MCF 10A (cell line): ENCODE measurements at regions not wholly inside any gene's neighbourhood (a gene's known extent, or its start where the extent isn't known, plus 50 kb on each side); places are given as distances from the start of the nearest gene placed in this dataset.

Experiments used
- BruUV-seq: library from RNA; stranded (reverse); fragments of 400-500 nt; replicated peaks from 2 replicates; lab custom pipeline; 2021; lab: Mats Ljungman, UMichigan
- CTCF ChIA-PET: fragments of 300-600 bp; sonication (Branson Sonifier 250); formaldehyde crosslinking; extraction: SDS; loops from one replicate; lab custom pipeline; 2021; ENCODE audit warnings: antibody characterized with exemption, inconsistent platforms; lab: Yijun Ruan, JAX
- POLR2A ChIA-PET: fragments of 300-600, 350-650 bp; sonication (Branson Sonifier 250); formaldehyde crosslinking; extraction: SDS; loops from one replicate; lab custom pipeline; 2020; ENCODE audit warnings: antibody characterized with exemption, inconsistent platforms; lab: Yijun Ruan, JAX
- DNase-seq: peaks from one replicate; pipeline ENCODE4 v3.0.0-alpha.2; 2018; ENCODE audit not compliant: unreplicated experiment
- H3K27ac Mint-ChIP-seq: one replicate; pipeline ENCODE4 v1.8.0; 2022; ENCODE audit warnings: mild to moderate bottlenecking, low read depth, mixed read lengths; ENCODE audit not compliant: unreplicated experiment
- H3K27me3 Mint-ChIP-seq: one replicate; pipeline ENCODE4 v1.8.0; 2022; ENCODE audit warnings: mixed read lengths; ENCODE audit not compliant: insufficient read depth, unreplicated experiment
- H3K36me3 Mint-ChIP-seq: one replicate; pipeline ENCODE4 v1.8.0; 2022; ENCODE audit warnings: mild to moderate bottlenecking, moderate library complexity, mixed read lengths; ENCODE audit not compliant: insufficient read depth, unreplicated experiment
- H3K4me1 Mint-ChIP-seq: one replicate; pipeline ENCODE4 v1.8.0; 2022; ENCODE audit warnings: mixed read lengths; ENCODE audit not compliant: insufficient read depth, unreplicated experiment
- H3K4me3 Mint-ChIP-seq: one replicate; pipeline ENCODE4 v1.8.0; 2022; ENCODE audit warnings: mild to moderate bottlenecking, moderate library complexity, mixed read lengths; ENCODE audit not compliant: unreplicated experiment
- H3K9me3 Mint-ChIP-seq: one replicate; pipeline ENCODE4 v1.8.0; 2022; ENCODE audit warnings: mixed read lengths; ENCODE audit not compliant: unreplicated experiment
- CTCF ChIP-seq: fragments of 200-600 bp; IDR thresholded peaks from one replicate; pipeline ENCODE4 v1.8.0; 2022; ENCODE audit warnings: antibody characterized with exemption, mild to moderate bottlenecking; ENCODE audit not compliant: unreplicated experiment
- intact Hi-C: fragments of 100-400 bp; cut with micrococcal nuclease; formaldehyde crosslinking; loops from 2 replicates; pipeline ENCODE4 v1.14.1; 2022

GRCh38 chr3:164452707-164453106 lies 625.6 kb downstream of the SI start:
- intact Hi-C loops, result no loop called here
- H3K27me3 Mint-ChIP-seq, result peaks cover 87% of the 10 kb centered on the region
- ChIA-PET POLR2A (no interaction called here), CTCF (interaction anchor here (0.6 kb wide), 1 partner anchor 11 kb away, joined by 4 read pairs; no protein-coding TSS in a partner anchor)
- TF ChIP-seq CTCF, result no peak
- no peaks in the 10 kb centered on the region for H3K4me1 Mint-ChIP-seq
- no peak for DNase-seq
- H3K4me3 Mint-ChIP-seq, result no peak overlapping the region
- no TSS peak for BruUV-seq
- no peaks in the 10 kb centered on the region for H3K36me3 Mint-ChIP-seq
- no peak overlapping the region for H3K27ac Mint-ChIP-seq
- H3K9me3 Mint-ChIP-seq, result no peaks in the 10 kb centered on the region

GRCh38 chr3:164451072-164451910 lies 627.0 kb downstream of the SI start:
- ChIA-PET CTCF (no interaction called here), POLR2A (no interaction called here)
- Mint-ChIP-seq H3K4me3 (no peak overlapping the region), H3K9me3 (peaks cover 5% of the 10 kb centered on the region), H3K36me3 (no peaks in the 10 kb centered on the region), H3K27ac (no peak overlapping the region), H3K27me3 (peaks cover 76% of the 10 kb centered on the region), H3K4me1 (no peaks in the 10 kb centered on the region)
- intact Hi-C loops, result no loop called here
- TF ChIP-seq CTCF, result no peak
- DNase-seq, result no peak
- no TSS peak for BruUV-seq

GRCh38 chr3:164450276-164450905 lies 627.9 kb downstream of the SI start:
- Mint-ChIP-seq H3K4me1 (no peaks in the 10 kb centered on the region), H3K4me3 (no peak overlapping the region), H3K36me3 (no peaks in the 10 kb centered on the region), H3K27me3 (peaks cover 72% of the 10 kb centered on the region), H3K9me3 (peaks cover 5% of the 10 kb centered on the region), H3K27ac (no peak overlapping the region)
- no TSS peak for BruUV-seq
- CTCF ChIA-PET, result interaction anchor here (0.6 kb wide), 1 partner anchor 64 kb away, joined by 3 read pairs; no protein-coding TSS in a partner anchor
- intact Hi-C loops, result no loop called here
- POLR2A ChIA-PET, result no interaction called here
- no peak for DNase-seq
- TF ChIP-seq CTCF, result no peak

GRCh38 chr3:164419220-164419619 lies 659.1 kb downstream of the SI start:
- no peak for TF ChIP-seq CTCF
- Mint-ChIP-seq H3K9me3 (no peaks in the 10 kb centered on the region), H3K36me3 (no peaks in the 10 kb centered on the region), H3K4me3 (no peak overlapping the region), H3K27me3 (peaks cover 47% of the 10 kb centered on the region), H3K27ac (no peak overlapping the region), H3K4me1 (no peaks in the 10 kb centered on the region)
- ChIA-PET CTCF (interaction anchor here (0.6 kb wide), 1 partner anchor 767 kb away, joined by 3 read pairs; no protein-coding TSS in a partner anchor), POLR2A (no interaction called here)
- intact Hi-C loops, result no loop called here
- BruUV-seq, result no TSS peak
- no peak for DNase-seq
